ENCODE measurements at regions not wholly inside any gene's neighbourhood (a gene's known extent, or its start where the extent isn't known, plus 50 kb on each side); places are given as distances from the start of the nearest gene placed in this dataset.

- Histone ChIP-seq H3K4me1 (ENCODE audit: control insufficient read depth in 5 of 5, insufficient read depth in 5 of 5, low read length in 5 of 5) (no peaks in the 10 kb centered on the region), H3K9me3 (ENCODE audit: control insufficient read depth in 5 of 5, low read length in 5 of 5) (no peaks in the 10 kb centered on the region), H3K36me3 (ENCODE audit: control insufficient read depth in 5 of 5, insufficient read depth in 5 of 5, low read length in 5 of 5) (no peaks in the 10 kb centered on the region), H3K27ac (ENCODE audit: low read depth, low read length) (no peak overlapping the region), H3K9ac (ENCODE audit: low read length in 5 of 5) (no peak overlapping the region), H3K27me3 (ENCODE audit: control insufficient read depth in 5 of 5, insufficient read depth in 4 of 5, low read length in 5 of 5) (no peaks in the 10 kb centered on the region), H3K4me3 (ENCODE audit: low read depth in 1 of 5, low read length in 5 of 5) (no peak overlapping the region)
Observed at GRCh38 chr6:9520417-9521151, 894.3 kb downstream of the TFAP2A start.

- Histone ChIP-seq H3K4me1 (ENCODE audit: control insufficient read depth in 5 of 5, insufficient read depth in 5 of 5, low read length in 5 of 5) (no peaks in the 10 kb centered on the region), H3K9me3 (ENCODE audit: control insufficient read depth in 5 of 5, low read length in 5 of 5) (no peaks in the 10 kb centered on the region), H3K4me3 (ENCODE audit: low read depth in 1 of 5, low read length in 5 of 5) (no peak overlapping the region), H3K36me3 (ENCODE audit: control insufficient read depth in 5 of 5, insufficient read depth in 5 of 5, low read length in 5 of 5) (no peaks in the 10 kb centered on the region), H3K9ac (ENCODE audit: low read length in 5 of 5) (no peak overlapping the region), H3K27me3 (ENCODE audit: control insufficient read depth in 5 of 5, insufficient read depth in 4 of 5, low read length in 5 of 5) (no peaks in the 10 kb centered on the region), H3K27ac (ENCODE audit: low read depth, low read length) (no peak overlapping the region)
Observed at GRCh38 chr6:9518431-9518830, 896.4 kb downstream of the TFAP2A start.

- Histone ChIP-seq H3K4me3 (ENCODE audit: low read depth in 1 of 5, low read length in 5 of 5) (no peak overlapping the region), H3K27ac (ENCODE audit: low read depth, low read length) (no peak overlapping the region), H3K9me3 (ENCODE audit: control insufficient read depth in 5 of 5, low read length in 5 of 5) (no peaks in the 10 kb centered on the region), H3K27me3 (ENCODE audit: control insufficient read depth in 5 of 5, insufficient read depth in 4 of 5, low read length in 5 of 5) (no peaks in the 10 kb centered on the region), H3K9ac (ENCODE audit: low read length in 5 of 5) (no peak overlapping the region), H3K4me1 (ENCODE audit: control insufficient read depth in 5 of 5, insufficient read depth in 5 of 5, low read length in 5 of 5) (no peaks in the 10 kb centered on the region), H3K36me3 (ENCODE audit: control insufficient read depth in 5 of 5, insufficient read depth in 5 of 5, low read length in 5 of 5) (no peaks in the 10 kb centered on the region)
Observed at GRCh38 chr6:9517806-9518205, 897.1 kb downstream of the TFAP2A start.

GRCh38 chr6:9515633-9516606 lies 899.0 kb downstream of the TFAP2A start:
- H3K4me3 ChIP-seq (ENCODE audit: low read depth in 1 of 5, low read length in 5 of 5) = no peak overlapping the region
- H3K4me1 ChIP-seq (ENCODE audit: control insufficient read depth in 5 of 5, insufficient read depth in 5 of 5, low read length in 5 of 5) = no peaks in the 10 kb centered on the region
- H3K27me3 ChIP-seq (ENCODE audit: control insufficient read depth in 5 of 5, insufficient read depth in 4 of 5, low read length in 5 of 5) = no peaks in the 10 kb centered on the region
- H3K27ac ChIP-seq (ENCODE audit: low read depth, low read length) = no peak overlapping the region
- no peak overlapping the region for H3K9ac ChIP-seq (ENCODE audit: low read length in 5 of 5)
- H3K9me3 ChIP-seq (ENCODE audit: control insufficient read depth in 5 of 5, low read length in 5 of 5) = no peaks in the 10 kb centered on the region
- no peaks in the 10 kb centered on the region for H3K36me3 ChIP-seq (ENCODE audit: control insufficient read depth in 5 of 5, insufficient read depth in 5 of 5, low read length in 5 of 5)

GRCh38 chr6:9514146-9514545 lies 900.7 kb downstream of the TFAP2A start:
- Histone ChIP-seq H3K4me1 (ENCODE audit: control insufficient read depth in 5 of 5, insufficient read depth in 5 of 5, low read length in 5 of 5) (no peaks in the 10 kb centered on the region), H3K9ac (ENCODE audit: low read length in 5 of 5) (no peak overlapping the region), H3K27me3 (ENCODE audit: control insufficient read depth in 5 of 5, insufficient read depth in 4 of 5, low read length in 5 of 5) (no peaks in the 10 kb centered on the region), H3K4me3 (ENCODE audit: low read depth in 1 of 5, low read length in 5 of 5) (no peak overlapping the region), H3K27ac (ENCODE audit: low read depth, low read length) (no peak overlapping the region), H3K36me3 (ENCODE audit: control insufficient read depth in 5 of 5, insufficient read depth in 5 of 5, low read length in 5 of 5) (no peaks in the 10 kb centered on the region), H3K9me3 (ENCODE audit: control insufficient read depth in 5 of 5, low read length in 5 of 5) (no peaks in the 10 kb centered on the region)

- no peaks in the 10 kb centered on the region for H3K4me1 ChIP-seq (ENCODE audit: control insufficient read depth in 5 of 5, insufficient read depth in 5 of 5, low read length in 5 of 5)
- H3K9me3 ChIP-seq (ENCODE audit: control insufficient read depth in 5 of 5, low read length in 5 of 5) = peaks cover 0 to 7% (median 6%) of the 10 kb centered on the region in 5 donors
- H3K9ac ChIP-seq (ENCODE audit: low read length in 5 of 5) = no peak overlapping the region
- no peaks in the 10 kb centered on the region for H3K36me3 ChIP-seq (ENCODE audit: control insufficient read depth in 5 of 5, insufficient read depth in 5 of 5, low read length in 5 of 5)
- H3K27me3 ChIP-seq (ENCODE audit: control insufficient read depth in 5 of 5, insufficient read depth in 4 of 5, low read length in 5 of 5) = peaks cover 0 to 2% (median 0%) of the 10 kb centered on the region in 5 donors
- H3K4me3 ChIP-seq (ENCODE audit: low read depth in 1 of 5, low read length in 5 of 5) = no peak overlapping the region
- H3K27ac ChIP-seq (ENCODE audit: low read depth, low read length) = no peak overlapping the region
Observed at GRCh38 chr6:9511157-9511556, 903.7 kb downstream of the TFAP2A start.

GRCh38 chr6:9507136-9507895 lies 907.6 kb downstream of the TFAP2A start:
- H3K27me3 ChIP-seq (ENCODE audit: control insufficient read depth in 5 of 5, insufficient read depth in 4 of 5, low read length in 5 of 5) = peaks cover 0 to 2% (median 0%) of the 10 kb centered on the region in 5 donors
- H3K4me1 ChIP-seq (ENCODE audit: control insufficient read depth in 5 of 5, insufficient read depth in 5 of 5, low read length in 5 of 5) = no peaks in the 10 kb centered on the region

GRCh38 chr6:9504191-9504590 lies 910.7 kb downstream of the TFAP2A start:
- no peaks in the 10 kb centered on the region for H3K4me1 ChIP-seq (ENCODE audit: control insufficient read depth in 5 of 5, insufficient read depth in 5 of 5, low read length in 5 of 5)
- H3K36me3 ChIP-seq (ENCODE audit: control insufficient read depth in 5 of 5, insufficient read depth in 5 of 5, low read length in 5 of 5) = no peaks in the 10 kb centered on the region
- no peak overlapping the region for H3K27ac ChIP-seq (ENCODE audit: low read depth, low read length)
- no peak overlapping the region for H3K4me3 ChIP-seq (ENCODE audit: low read depth in 1 of 5, low read length in 5 of 5)
- H3K9me3 ChIP-seq (ENCODE audit: control insufficient read depth in 5 of 5, low read length in 5 of 5) = peaks cover 0 to 9% (median 7%) of the 10 kb centered on the region in 5 donors
- H3K27me3 ChIP-seq (ENCODE audit: control insufficient read depth in 5 of 5, insufficient read depth in 4 of 5, low read length in 5 of 5) = peaks cover 0 to 2% (median 0%) of the 10 kb centered on the region in 5 donors
- H3K9ac ChIP-seq (ENCODE audit: low read length in 5 of 5) = no peak overlapping the region

More at GRCh38 chr6:9507136-9507895, 907.6 kb downstream of the TFAP2A start:
- H3K4me3 ChIP-seq (ENCODE audit: low read depth in 1 of 5, low read length in 5 of 5) = no peak overlapping the region
- peaks cover 0 to 7% (median 6%) of the 10 kb centered on the region in 5 donors for H3K9me3 ChIP-seq (ENCODE audit: control insufficient read depth in 5 of 5, low read length in 5 of 5)
- no peaks in the 10 kb centered on the region for H3K36me3 ChIP-seq (ENCODE audit: control insufficient read depth in 5 of 5, insufficient read depth in 5 of 5, low read length in 5 of 5)
- H3K27ac ChIP-seq (ENCODE audit: low read depth, low read length) = no peak overlapping the region
- H3K9ac ChIP-seq (ENCODE audit: low read length in 5 of 5) = no peak overlapping the region

GRCh38 chr6:9503111-9503761 lies 911.6 kb downstream of the TFAP2A start:
- H3K9me3 ChIP-seq (ENCODE audit: control insufficient read depth in 5 of 5, low read length in 5 of 5) = peaks cover 0 to 9% (median 7%) of the 10 kb centered on the region in 5 donors
- H3K27ac ChIP-seq (ENCODE audit: low read depth, low read length) = no peak overlapping the region
- no peaks in the 10 kb centered on the region for H3K36me3 ChIP-seq (ENCODE audit: control insufficient read depth in 5 of 5, insufficient read depth in 5 of 5, low read length in 5 of 5)
- no peak overlapping the region for H3K4me3 ChIP-seq (ENCODE audit: low read depth in 1 of 5, low read length in 5 of 5)
- H3K9ac ChIP-seq (ENCODE audit: low read length in 5 of 5) = no peak overlapping the region
- no peaks in the 10 kb centered on the region for H3K4me1 ChIP-seq (ENCODE audit: control insufficient read depth in 5 of 5, insufficient read depth in 5 of 5, low read length in 5 of 5)
- H3K27me3 ChIP-seq (ENCODE audit: control insufficient read depth in 5 of 5, insufficient read depth in 4 of 5, low read length in 5 of 5) = peaks cover 0 to 2% (median 0%) of the 10 kb centered on the region in 5 donors

Measured in subcutaneous abdominal adipose tissue (tissue), 5 donors.